Prostate gland (tissue), 2 donors: ENCODE measurements at regions not wholly inside any gene's neighbourhood (a gene's known extent, or its start where the extent isn't known, plus 50 kb on each side); places are given as distances from the start of the nearest gene placed in this dataset.

Experiments used
- CTCF ChIP-seq, 4 experiments: fragments of 200-600 bp in 2 of 4; fragments of 450-650 bp in 2 of 4; sonication (generic) in 2 of 4; IDR thresholded peaks; 1 replicate in 3 of 4; 2 replicates in 1 of 4; pipeline ENCODE4 v1.5.1; 2016 to 2019; ENCODE audit warnings: antibody characterized with exemption in 4 of 4, mild to moderate bottlenecking in 2 of 4, moderate library complexity in 2 of 4
- POLR2A ChIP-seq: fragments of 450-650 bp; IDR thresholded peaks from one replicate; pipeline ENCODE4 v1.6.1; 2016; ENCODE audit warnings: antibody characterized with exemption, mild to moderate bottlenecking

DNA sequence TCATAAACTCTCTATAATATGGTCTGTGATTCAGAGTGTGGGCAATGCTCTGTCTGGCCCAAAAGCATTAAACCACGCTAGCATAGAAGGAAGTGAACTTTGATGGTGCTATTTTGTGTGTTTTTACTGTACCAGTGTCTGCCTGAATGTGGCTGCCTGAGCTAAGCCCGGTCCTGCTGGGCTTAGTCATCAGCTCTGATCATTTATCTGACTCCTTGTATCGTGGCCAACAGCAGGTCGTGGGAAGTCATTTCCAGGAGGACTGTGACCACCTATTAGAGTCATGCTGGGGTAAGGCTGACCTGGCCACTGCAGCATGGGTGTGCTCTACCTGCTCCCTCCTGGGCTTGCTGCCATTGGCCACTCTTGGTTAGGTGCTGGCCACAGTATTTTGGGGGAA lies 239.1 kb upstream of the CEP162 start:
- no peak for TF ChIP-seq CTCF (IDR thresholded peaks at IDR 0.05)
- TF ChIP-seq POLR2A: no peak
